ENCODE measurements at regions not wholly inside any gene's neighbourhood (a gene's known extent, or its start where the extent isn't known, plus 50 kb on each side); places are given as distances from the start of the nearest gene placed in this dataset. TPM values are rescaled to one million over a fixed set of nuclear protein-coding genes. Genes with fewer than 3 reads are reported as not detected.
"Not testable (repeated sequence)": the region's sequence is repeated elsewhere in the genome, so short reads cannot be mapped to it uniquely, and the experiment has no call there.

GRCh38 chr15:21260966-21261395 is 179.3 kb downstream of the POTEB3 start (continued):
- TF ChIP-seq SIX5 (IDR thresholded peaks at IDR 0.05; ENCODE audit: low read depth, low read length, severe bottlenecking) (no peak), ESRRA (IDR thresholded peaks at IDR 0.05; ENCODE audit: low read length) (no peak)

GRCh38 chr15:21258635-21259034 is 181.7 kb downstream of the POTEB3 start:
- SMC1A ChIA-PET (ENCODE audit: uncharacterized antibody, unreplicated experiment); intact Hi-C loops (cut with micrococcal nuclease; ENCODE audit: unreplicated experiment); H2AFZ ChIP-seq (ENCODE audit: control insufficient read depth, low read depth, low read length); ATAC-seq; H3K9me3 ChIP-seq (replicated peaks; ENCODE audit: control insufficient read depth, insufficient read depth, low read length); RAD21 ChIA-PET (ENCODE audit: unreplicated experiment); H3K27ac ChIP-seq (ENCODE audit: control insufficient read depth, insufficient read depth); H3K9ac ChIP-seq (ENCODE audit: control insufficient read depth, insufficient read depth, low read length); POLR2A ChIA-PET; H3K4me1 ChIP-seq (ENCODE audit: control insufficient read depth, insufficient read depth, low read length); BruUV-seq (replicated peaks); FAIRE-seq; H3K4me2 ChIP-seq (ENCODE audit: control insufficient read depth, insufficient read depth); H3K4me3 ChIP-seq; H3K27me3 ChIP-seq (replicated peaks in 1 of 2; ENCODE audit: control insufficient read depth in 2 of 2, insufficient read depth in 2 of 2, low read length in 1 of 2); H3K79me2 ChIP-seq (ENCODE audit: control insufficient read depth, insufficient read depth, low read length); in situ Hi-C loops (cut with MboI); DNase-seq (ENCODE audit: low read depth, low spot score); H4K20me1 ChIP-seq (ENCODE audit: control insufficient read depth, insufficient read depth); H3K36me3 ChIP-seq (ENCODE audit: control insufficient read depth in 2 of 2, insufficient read depth in 2 of 2, low read length in 1 of 2); CTCF ChIA-PET: not testable (repeated sequence)
- WGBS (ENCODE audit: insufficient coverage, insufficient replicate concordance, low lambda C conversion rate, missing lambda C conversion rate): 18% methylated on average over 3 of the region's 3 CpGs

- H4K20me1 ChIP-seq (ENCODE audit: control insufficient read depth, insufficient read depth); FAIRE-seq; H3K27me3 ChIP-seq (replicated peaks in 1 of 2; ENCODE audit: control insufficient read depth in 2 of 2, insufficient read depth in 2 of 2, low read length in 1 of 2); RAD21 ChIA-PET (ENCODE audit: unreplicated experiment); H3K27ac ChIP-seq (ENCODE audit: control insufficient read depth, insufficient read depth); H3K9ac ChIP-seq (ENCODE audit: control insufficient read depth, insufficient read depth, low read length); H2AFZ ChIP-seq (ENCODE audit: control insufficient read depth, low read depth, low read length); H3K4me3 ChIP-seq; BruUV-seq (replicated peaks); intact Hi-C loops (cut with micrococcal nuclease; ENCODE audit: unreplicated experiment); H3K4me2 ChIP-seq (ENCODE audit: control insufficient read depth, insufficient read depth); H3K9me3 ChIP-seq (replicated peaks; ENCODE audit: control insufficient read depth, insufficient read depth, low read length); H3K79me2 ChIP-seq (ENCODE audit: control insufficient read depth, insufficient read depth, low read length); H3K36me3 ChIP-seq (ENCODE audit: control insufficient read depth in 2 of 2, insufficient read depth in 2 of 2, low read length in 1 of 2); H3K4me1 ChIP-seq (ENCODE audit: control insufficient read depth, insufficient read depth, low read length); CTCF ChIA-PET; SMC1A ChIA-PET (ENCODE audit: uncharacterized antibody, unreplicated experiment); POLR2A ChIA-PET; DNase-seq (ENCODE audit: low read depth, low spot score); in situ Hi-C loops (cut with MboI): not testable (repeated sequence)
- WGBS (ENCODE audit: insufficient coverage, insufficient replicate concordance, low lambda C conversion rate, missing lambda C conversion rate): 13% methylated on average over 5 of the region's 5 CpGs
- ATAC-seq: peak; percentile 46; the same call in 2 of the 3 replicates
Observed at GRCh38 chr15:21249508-21250019, 190.7 kb downstream of the POTEB3 start.

Small RNA genes in the stretch of these regions (small RNA-seq; reads per million reads assigned to genes)
- gene RNU6-1235P: not detected
